ENCODE measurements at regions not wholly inside any gene's neighbourhood (a gene's known extent, or its start where the extent isn't known, plus 50 kb on each side); places are given as distances from the start of the nearest gene placed in this dataset.

GRCh38 chr14:54312166-54312801 lies 84.5 kb upstream of the CDKN3 start:
- H3K4me3 Mint-ChIP-seq = no peak overlapping the region
- no peak overlapping the region for H3K27ac ChIP-seq (ENCODE audit: low read length)
- DNase-seq (no peak), ATAC-seq (no peak)
- no peaks in the 10 kb centered on the region for H3K36me3 Mint-ChIP-seq
- peaks cover 10 to 24% of the 10 kb centered on the region in 2 donors for H3K27me3 Mint-ChIP-seq (ENCODE audit: low read depth in 2 of 2)
- intact Hi-C loops (cut with micrococcal nuclease) = no loop called here
- no peak for TF ChIP-seq CTCF (IDR thresholded peaks at IDR 0.05)
- H3K4me1 ChIP-seq (ENCODE audit: control insufficient read depth, insufficient read depth, low read length) = no peaks in the 10 kb centered on the region
- H3K36me3 ChIP-seq (ENCODE audit: control insufficient read depth, insufficient read depth, low read length) = no peaks in the 10 kb centered on the region
- H3K27ac Mint-ChIP-seq = no peak overlapping the region
- H3K9me3 ChIP-seq (ENCODE audit: control insufficient read depth, insufficient read depth, low read length) = no peaks in the 10 kb centered on the region
- 54% methylated on average over 3 of the region's 3 CpGs for WGBS (ENCODE audit: insufficient coverage)
- no peaks in the 10 kb centered on the region for H3K9me3 Mint-ChIP-seq
- no peaks in the 10 kb centered on the region for H3K4me1 Mint-ChIP-seq
- no peak overlapping the region for H3K4me3 ChIP-seq (ENCODE audit: low read length)
- H3K27me3 ChIP-seq (ENCODE audit: control insufficient read depth, insufficient read depth, low read length) = no peaks in the 10 kb centered on the region

GRCh38 chr14:54314365-54315104 lies 82.3 kb upstream of the CDKN3 start:
- intact Hi-C loops (cut with micrococcal nuclease) = no loop called here
- Mint-ChIP-seq H3K9me3 (no peaks in the 10 kb centered on the region), H3K27me3 (ENCODE audit: low read depth in 2 of 2) (peaks cover 10 to 24% of the 10 kb centered on the region in 2 donors), H3K36me3 (no peaks in the 10 kb centered on the region), H3K27ac (no peak overlapping the region), H3K4me3 (no peak overlapping the region), H3K4me1 (no peaks in the 10 kb centered on the region)
- H3K27ac ChIP-seq (ENCODE audit: low read length) = no peak overlapping the region
- DNase-seq (no peak), ATAC-seq (no peak)
- no peak for TF ChIP-seq CTCF (IDR thresholded peaks at IDR 0.05)
- H3K27me3 ChIP-seq (ENCODE audit: control insufficient read depth, insufficient read depth, low read length) = no peaks in the 10 kb centered on the region
- no peaks in the 10 kb centered on the region for H3K4me1 ChIP-seq (ENCODE audit: control insufficient read depth, insufficient read depth, low read length)
- no peaks in the 10 kb centered on the region for H3K36me3 ChIP-seq (ENCODE audit: control insufficient read depth, insufficient read depth, low read length)
- H3K9me3 ChIP-seq (ENCODE audit: control insufficient read depth, insufficient read depth, low read length) = no peaks in the 10 kb centered on the region
- 85% methylated on average over 11 of the region's 11 CpGs for WGBS (ENCODE audit: insufficient coverage)
- no peak overlapping the region for H3K4me3 ChIP-seq (ENCODE audit: low read length)

- Histone ChIP-seq H3K9me3 (ENCODE audit: control insufficient read depth, insufficient read depth, low read length) (no peaks in the 10 kb centered on the region), H3K4me3 (ENCODE audit: low read length) (no peak overlapping the region), H3K27ac (ENCODE audit: low read length) (no peak overlapping the region), H3K27me3 (ENCODE audit: control insufficient read depth, insufficient read depth, low read length) (no peaks in the 10 kb centered on the region), H3K4me1 (ENCODE audit: control insufficient read depth, insufficient read depth, low read length) (no peaks in the 10 kb centered on the region), H3K36me3 (ENCODE audit: control insufficient read depth, insufficient read depth, low read length) (no peaks in the 10 kb centered on the region)
- Mint-ChIP-seq H3K4me3 (no peak overlapping the region), H3K27me3 (ENCODE audit: low read depth in 2 of 2) (peaks cover 10 to 24% of the 10 kb centered on the region in 2 donors), H3K36me3 (no peaks in the 10 kb centered on the region), H3K27ac (no peak overlapping the region), H3K9me3 (no peaks in the 10 kb centered on the region), H3K4me1 (no peaks in the 10 kb centered on the region)
- intact Hi-C loops (cut with micrococcal nuclease) = no loop called here
- TF ChIP-seq CTCF (IDR thresholded peaks at IDR 0.05) = no peak
- WGBS (ENCODE audit: insufficient coverage) = 92% methylated on average over 8 of the region's 10 CpGs
- no peak for DNase-seq
- ATAC-seq = no peak
These were observed 80.2 kb upstream of the CDKN3 start for GRCh38 chr14:54316652-54317051.
